ENCODE measurements at regions not wholly inside any gene's neighbourhood (a gene's known extent, or its start where the extent isn't known, plus 50 kb on each side); places are given as distances from the start of the nearest gene placed in this dataset.

GRCh38 chr5:77921094-77921768, 145.1 kb upstream of the TBCA start:
- H3K4me1 ChIP-seq (ENCODE audit: control insufficient read depth in 1 of 2, low read depth in 2 of 2), result no peaks in the 10 kb centered on the region
- no peak overlapping the region for H3K4me3 ChIP-seq
- H3K27me3 ChIP-seq (replicated peaks; ENCODE audit: insufficient read depth), result no peaks in the 10 kb centered on the region
- DNase-seq (ENCODE audit: low spot score), result no peak
- no peak for TF ChIP-seq CTCF (IDR thresholded peaks at IDR 0.05)
- H3K36me3 ChIP-seq, result no peaks in the 10 kb centered on the region
- no peak for ATAC-seq (ENCODE audit: insufficient number of reproducible peaks, low FRiP score, low read depth)
- H3K9me3 ChIP-seq, result peaks cover 3% of the 10 kb centered on the region
- H3K27ac ChIP-seq, result no peak overlapping the region

GRCh38 chr5:77920359-77921058, 144.4 kb upstream of the TBCA start:
- Histone ChIP-seq H3K36me3 (no peaks in the 10 kb centered on the region), H3K27me3 (replicated peaks; ENCODE audit: insufficient read depth) (no peaks in the 10 kb centered on the region), H3K9me3 (no peaks in the 10 kb centered on the region), H3K4me1 (ENCODE audit: control insufficient read depth in 1 of 2, low read depth in 2 of 2) (no peaks in the 10 kb centered on the region), H3K27ac (no peak overlapping the region), H3K4me3 (no peak overlapping the region)
- TF ChIP-seq CTCF (IDR thresholded peaks at IDR 0.05), result no peak
- no peak for ATAC-seq (ENCODE audit: insufficient number of reproducible peaks, low FRiP score, low read depth)
- no peak for DNase-seq (ENCODE audit: low spot score)

GRCh38 chr5:77915346-77915745, 139.2 kb upstream of the TBCA start:
- ATAC-seq (ENCODE audit: insufficient number of reproducible peaks, low FRiP score, low read depth) (no peak), DNase-seq (ENCODE audit: low spot score) (no peak)
- Histone ChIP-seq H3K36me3 (no peaks in the 10 kb centered on the region), H3K27me3 (replicated peaks; ENCODE audit: insufficient read depth) (no peaks in the 10 kb centered on the region), H3K4me1 (ENCODE audit: control insufficient read depth in 1 of 2, low read depth in 2 of 2) (no peaks in the 10 kb centered on the region), H3K27ac (no peak overlapping the region), H3K9me3 (no peaks in the 10 kb centered on the region), H3K4me3 (no peak overlapping the region)
- TF ChIP-seq CTCF (IDR thresholded peaks at IDR 0.05), result no peak

- TF ChIP-seq CTCF (IDR thresholded peaks at IDR 0.05), result no peak
- Histone ChIP-seq H3K9me3 (no peaks in the 10 kb centered on the region), H3K4me3 (no peak overlapping the region), H3K27ac (no peak overlapping the region), H3K36me3 (no peaks in the 10 kb centered on the region), H3K4me1 (ENCODE audit: control insufficient read depth in 1 of 2, low read depth in 2 of 2) (no peaks in the 10 kb centered on the region), H3K27me3 (replicated peaks; ENCODE audit: insufficient read depth) (no peaks in the 10 kb centered on the region)
- no peak for DNase-seq (ENCODE audit: low spot score)
- no peak for ATAC-seq (ENCODE audit: insufficient number of reproducible peaks, low FRiP score, low read depth)
Observed at GRCh38 chr5:77912721-77913120, 136.6 kb upstream of the TBCA start.

- Histone ChIP-seq H3K27me3 (replicated peaks; ENCODE audit: insufficient read depth) (no peaks in the 10 kb centered on the region), H3K9me3 (no peaks in the 10 kb centered on the region), H3K4me3 (no peak overlapping the region), H3K36me3 (no peaks in the 10 kb centered on the region), H3K27ac (no peak overlapping the region), H3K4me1 (ENCODE audit: control insufficient read depth in 1 of 2, low read depth in 2 of 2) (no peaks in the 10 kb centered on the region)
- ATAC-seq (ENCODE audit: insufficient number of reproducible peaks, low FRiP score, low read depth) (no peak), DNase-seq (ENCODE audit: low spot score) (no peak)
- no peak for TF ChIP-seq CTCF (IDR thresholded peaks at IDR 0.05)
Observed at GRCh38 chr5:77910602-77911188, 134.6 kb upstream of the TBCA start.

All from thoracic aorta (tissue), 2 donors.